ENCODE measurements at regions not wholly inside any gene's neighbourhood (a gene's known extent, or its start where the extent isn't known, plus 50 kb on each side); places are given as distances from the start of the nearest gene placed in this dataset.
"Not testable (repeated sequence)": the region's sequence is repeated elsewhere in the genome, so short reads cannot be mapped to it uniquely, and the experiment has no call there.

DNA sequence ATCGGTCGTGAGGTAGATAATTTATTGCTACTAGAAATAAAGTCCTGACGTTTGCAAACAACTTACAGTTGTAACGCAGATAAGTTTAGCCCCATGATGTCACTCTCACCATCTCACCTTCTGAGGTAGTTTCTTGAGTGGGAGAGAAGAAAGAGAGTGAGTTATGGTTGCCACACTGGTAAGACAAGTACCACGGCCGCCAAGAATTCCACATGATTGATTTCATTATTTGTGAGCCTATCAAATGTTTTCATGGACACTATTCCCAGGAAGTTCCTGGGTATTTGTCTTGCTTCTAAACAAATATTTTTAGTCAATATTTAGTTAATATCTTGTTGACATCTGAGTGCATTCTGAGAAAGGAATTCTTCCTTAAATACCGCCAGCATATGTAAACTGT lies 339.4 kb upstream of the KIAA1217 start:
- in situ Hi-C loops (cut with HindIII; ENCODE audit: low sequenced_read_pairs): no loop called here

DNA sequence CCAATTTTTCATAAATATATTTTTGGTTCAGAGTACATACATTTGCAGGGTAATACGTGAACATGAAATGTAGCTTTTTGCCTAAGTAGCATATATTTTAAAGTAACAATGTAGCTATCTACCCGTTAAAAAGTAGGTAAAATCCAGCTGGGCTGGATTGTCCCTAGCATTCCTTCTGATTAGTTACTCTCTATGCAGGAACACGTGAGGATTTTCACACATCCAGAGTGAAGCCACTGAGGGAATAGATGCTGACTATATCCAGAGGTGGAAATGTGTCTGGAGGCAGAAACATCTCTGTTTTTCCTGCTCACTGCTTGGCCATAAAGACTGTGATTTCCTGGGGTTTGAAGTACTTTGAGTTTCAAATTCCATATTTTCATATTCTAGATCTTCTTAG lies 338.9 kb upstream of the KIAA1217 start:
- in situ Hi-C loops (cut with HindIII; ENCODE audit: low sequenced_read_pairs): no loop called here

DNA sequence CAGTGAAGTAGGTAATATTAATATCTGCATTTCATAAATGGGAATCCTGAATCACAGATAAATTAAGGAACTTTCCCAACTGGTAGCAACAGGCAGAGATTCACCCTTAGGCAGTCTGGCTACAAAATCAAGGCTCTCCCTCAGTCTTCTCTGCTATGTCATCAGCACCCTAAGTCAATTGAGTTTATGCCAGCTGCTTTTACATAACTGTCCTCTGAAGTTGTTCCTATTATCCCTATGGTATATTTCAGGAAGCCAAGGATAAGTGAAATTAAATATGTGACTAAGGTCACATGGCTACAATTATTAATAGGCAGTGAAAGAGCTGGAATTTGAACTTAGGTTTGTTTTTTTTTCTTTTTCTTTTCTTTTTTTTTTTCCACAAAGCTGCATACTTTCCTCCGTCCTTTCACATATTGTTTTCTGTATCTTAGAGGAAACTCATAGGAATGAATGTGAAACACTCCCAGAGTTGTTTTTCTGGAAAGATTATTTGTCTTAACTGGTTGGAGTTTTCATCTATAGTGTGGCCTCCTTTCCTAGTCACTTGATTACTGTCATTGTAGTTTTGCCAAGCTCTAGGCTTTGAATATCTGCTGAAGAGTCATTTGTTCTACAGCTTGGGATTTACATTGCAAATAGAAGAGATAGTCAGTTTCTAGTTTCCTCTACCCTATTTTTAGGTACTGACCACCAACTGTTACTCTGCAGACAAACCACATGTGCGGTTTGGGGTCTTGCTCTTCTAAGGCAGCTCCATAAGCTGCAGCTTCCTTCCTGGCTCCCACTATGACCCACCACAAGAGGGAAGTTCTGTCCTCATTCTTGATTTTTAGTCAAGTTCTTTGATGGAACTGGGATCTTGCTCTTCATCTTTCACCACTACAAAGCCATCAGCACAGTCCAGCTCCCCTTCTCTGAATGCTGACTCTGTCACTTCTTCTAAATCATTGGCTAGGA lies 338.0 kb upstream of the KIAA1217 start:
- in situ Hi-C loops (cut with HindIII; ENCODE audit: low sequenced_read_pairs): no loop called here

DNA sequence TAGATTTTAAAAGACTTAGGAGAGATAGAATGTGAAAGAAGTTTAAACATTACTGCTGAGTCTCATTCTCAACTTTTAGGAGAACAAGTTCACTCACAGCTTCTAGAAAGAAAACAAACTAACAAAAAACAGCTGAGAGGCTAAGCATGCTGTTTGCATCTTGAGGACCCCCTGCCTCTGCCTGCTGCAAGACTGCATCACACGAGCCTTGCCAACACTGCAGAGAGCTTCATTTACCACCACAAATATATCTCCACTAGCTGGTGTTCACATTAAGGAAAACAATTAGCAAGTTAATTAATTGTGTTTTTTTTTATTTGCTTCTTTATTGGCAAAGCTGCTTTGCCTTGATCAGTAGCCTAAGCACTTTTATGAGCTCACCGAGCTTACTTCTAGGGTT lies 336.6 kb upstream of the KIAA1217 start:
- in situ Hi-C loops (cut with HindIII; ENCODE audit: low sequenced_read_pairs): no loop called here

- in situ Hi-C loops (cut with HindIII; ENCODE audit: low sequenced_read_pairs): no loop called here
These were observed 331.1 kb upstream of the KIAA1217 start for GRCh38 chr10:23877791-23878320.

- in situ Hi-C loops (cut with HindIII; ENCODE audit: low sequenced_read_pairs): no loop called here
These were observed 324.3 kb upstream of the KIAA1217 start for GRCh38 chr10:23884670-23885069.

GRCh38 chr10:23885853-23886252 lies 323.1 kb upstream of the KIAA1217 start:
- in situ Hi-C loops (cut with HindIII; ENCODE audit: low sequenced_read_pairs): no loop called here

GRCh38 chr10:23886355-23886754 lies 322.6 kb upstream of the KIAA1217 start:
- in situ Hi-C loops (cut with HindIII; ENCODE audit: low sequenced_read_pairs): no loop called here

DNA sequence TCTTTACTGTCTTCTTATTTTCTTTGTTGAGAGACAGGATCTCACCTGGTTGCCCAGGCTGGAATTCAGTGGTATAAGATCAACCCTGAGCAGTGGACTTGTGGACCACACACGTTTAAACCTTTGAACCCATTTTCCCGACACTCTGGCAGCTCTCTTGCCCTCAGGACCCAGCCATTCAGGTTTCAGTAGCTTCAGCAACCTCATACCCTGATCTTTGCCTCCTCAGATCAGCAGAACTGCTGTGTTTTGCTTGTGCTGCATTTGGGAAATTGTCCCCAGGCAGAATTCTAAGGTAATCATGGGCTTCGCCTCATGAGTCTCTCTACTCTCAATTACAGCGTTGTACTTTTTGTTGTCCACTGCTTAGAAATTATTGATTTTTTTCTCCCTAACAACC lies 317.6 kb upstream of the KIAA1217 start:
- in situ Hi-C loops (cut with HindIII; ENCODE audit: low sequenced_read_pairs): no loop called here

- in situ Hi-C loops (cut with HindIII; ENCODE audit: low sequenced_read_pairs): no loop called here
These were observed 316.6 kb upstream of the KIAA1217 start for GRCh38 chr10:23892296-23892695.

- in situ Hi-C loops (cut with HindIII; ENCODE audit: low sequenced_read_pairs): no loop called here
These were observed 311.7 kb upstream of the KIAA1217 start for GRCh38 chr10:23897267-23897666.

GRCh38 chr10:23897861-23898260 lies 311.1 kb upstream of the KIAA1217 start:
- in situ Hi-C loops (cut with HindIII; ENCODE audit: low sequenced_read_pairs): no loop called here

DNA sequence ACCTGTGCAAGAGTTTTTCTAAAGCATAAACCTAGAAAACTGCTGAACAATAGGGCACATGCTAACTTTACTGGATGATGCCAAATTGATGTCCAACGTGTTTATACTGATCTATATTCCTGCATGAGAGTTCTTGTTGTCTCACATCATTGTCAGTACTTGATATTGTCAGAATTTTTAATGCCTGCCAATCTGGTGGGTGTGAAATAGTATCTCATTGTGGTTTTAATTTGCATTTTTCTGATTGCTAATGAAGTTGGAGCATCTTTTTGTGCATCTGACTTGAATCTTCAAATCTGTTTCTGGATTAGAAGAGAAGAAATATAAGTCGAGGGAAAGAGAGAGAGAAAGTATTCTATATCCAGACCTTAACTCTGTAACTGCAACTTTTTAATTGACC lies 309.8 kb upstream of the KIAA1217 start:
- in situ Hi-C loops (cut with HindIII; ENCODE audit: low sequenced_read_pairs): no loop called here

DNA sequence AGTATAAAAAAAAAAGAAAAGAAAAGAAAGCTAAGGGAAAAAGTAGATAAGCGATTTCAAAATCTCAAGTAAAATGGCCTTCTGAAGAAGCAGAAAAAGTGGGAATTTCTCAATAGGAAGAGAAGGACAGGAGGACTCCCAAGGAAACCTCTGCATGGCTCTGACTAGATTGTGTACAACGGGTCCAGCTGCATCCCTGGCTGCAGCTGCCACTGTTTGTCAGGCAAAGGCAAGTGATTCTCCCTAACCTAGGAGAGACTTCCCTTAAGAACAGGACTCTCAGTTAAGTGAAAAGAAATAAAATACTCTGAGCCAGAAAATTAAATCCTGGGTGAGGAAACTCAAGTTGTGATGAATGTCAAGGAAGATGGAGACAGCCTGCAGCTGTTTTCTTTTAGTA lies 298.6 kb upstream of the KIAA1217 start:
- in situ Hi-C loops (cut with HindIII; ENCODE audit: low sequenced_read_pairs): no loop called here

GRCh38 chr10:23912884-23913404 lies 296.0 kb upstream of the KIAA1217 start:
- in situ Hi-C loops (cut with HindIII; ENCODE audit: low sequenced_read_pairs): no loop called here

DNA sequence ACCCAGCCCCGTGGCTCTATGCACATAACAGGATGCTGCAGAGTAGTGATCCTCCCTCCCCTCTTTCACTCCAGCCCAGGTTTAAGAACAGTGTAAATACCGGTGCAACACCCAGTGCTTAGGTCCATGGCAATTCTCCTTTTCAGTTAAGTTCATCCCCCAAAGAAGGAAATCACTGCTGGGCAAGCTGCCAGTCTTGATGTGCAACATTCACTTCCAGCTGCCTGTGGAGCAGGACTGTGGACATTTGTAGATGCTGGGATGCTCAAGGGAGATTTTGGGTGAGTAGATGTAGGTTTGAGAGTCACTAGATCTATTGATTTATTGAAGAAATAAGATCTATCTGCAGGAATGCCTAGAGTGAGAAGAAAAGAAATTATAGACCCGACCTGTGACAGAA lies 294.3 kb upstream of the KIAA1217 start:
- in situ Hi-C loops (cut with HindIII; ENCODE audit: low sequenced_read_pairs): no loop called here

- in situ Hi-C loops (cut with HindIII; ENCODE audit: low sequenced_read_pairs): no loop called here
These were observed 291.6 kb upstream of the KIAA1217 start for GRCh38 chr10:23917251-23917840.

GRCh38 chr10:23918090-23918723 lies 290.7 kb upstream of the KIAA1217 start:
- in situ Hi-C loops (cut with HindIII; ENCODE audit: low sequenced_read_pairs): no loop called here

DNA sequence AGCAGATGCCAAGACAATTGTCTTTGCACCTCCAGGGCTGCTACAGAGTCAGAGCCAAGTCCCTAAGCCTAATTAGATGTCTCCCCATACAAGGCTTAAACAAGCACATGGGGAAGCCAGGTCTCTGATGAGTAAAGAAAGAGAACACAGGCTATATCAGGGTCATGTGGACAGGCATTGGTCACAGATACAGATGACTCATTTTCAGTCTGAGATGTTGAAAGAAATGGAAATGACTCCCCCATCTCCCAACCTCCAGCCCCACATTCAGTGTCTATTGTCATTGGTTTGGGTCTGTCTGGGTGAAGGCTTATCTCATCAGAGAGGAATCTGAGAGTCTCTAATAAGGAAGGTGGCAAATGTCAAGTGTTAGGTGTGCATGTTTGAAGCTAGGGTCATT lies 290.1 kb upstream of the KIAA1217 start:
- in situ Hi-C loops (cut with HindIII; ENCODE audit: low sequenced_read_pairs): no loop called here

DNA sequence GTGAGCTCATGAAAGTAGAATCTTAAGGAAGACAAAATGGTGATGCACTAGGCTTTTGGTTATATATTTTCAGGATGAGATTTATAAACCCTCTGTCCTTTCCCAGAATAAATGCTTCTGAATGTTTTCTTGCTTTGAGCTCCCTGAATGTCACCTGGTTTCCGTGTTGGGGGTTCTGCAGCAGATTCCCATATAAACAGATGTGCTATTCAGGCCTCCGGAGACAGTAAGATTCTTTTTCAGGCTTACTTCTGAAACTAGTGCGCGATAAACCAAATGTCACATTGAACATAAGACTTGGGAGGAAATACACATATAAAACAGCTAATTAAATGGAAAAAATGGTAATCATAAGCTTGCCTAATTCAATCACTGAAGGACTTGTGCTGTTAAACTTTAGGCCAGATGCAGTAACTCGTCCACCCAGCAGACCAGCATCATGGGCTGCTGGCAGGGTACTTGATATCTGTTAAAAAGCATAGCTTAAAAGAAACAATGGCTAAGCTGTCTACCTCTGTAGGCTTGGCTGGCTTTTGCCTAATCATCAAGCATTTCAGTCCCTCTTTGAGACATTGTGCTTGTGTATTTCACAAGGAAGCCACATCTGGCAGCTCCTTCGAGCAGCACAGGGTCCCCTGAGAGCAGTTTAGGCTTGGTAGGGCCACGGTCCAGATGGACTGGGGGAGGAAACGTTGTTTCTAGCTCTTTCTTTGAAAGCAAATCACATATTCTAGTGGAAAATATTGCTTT lies 281.2 kb upstream of the KIAA1217 start:
- in situ Hi-C loops (cut with HindIII; ENCODE audit: low sequenced_read_pairs): loop anchor here (10.0 kb wide), 1 partner anchor 93 kb away; no protein-coding TSS in a partner anchor

DNA sequence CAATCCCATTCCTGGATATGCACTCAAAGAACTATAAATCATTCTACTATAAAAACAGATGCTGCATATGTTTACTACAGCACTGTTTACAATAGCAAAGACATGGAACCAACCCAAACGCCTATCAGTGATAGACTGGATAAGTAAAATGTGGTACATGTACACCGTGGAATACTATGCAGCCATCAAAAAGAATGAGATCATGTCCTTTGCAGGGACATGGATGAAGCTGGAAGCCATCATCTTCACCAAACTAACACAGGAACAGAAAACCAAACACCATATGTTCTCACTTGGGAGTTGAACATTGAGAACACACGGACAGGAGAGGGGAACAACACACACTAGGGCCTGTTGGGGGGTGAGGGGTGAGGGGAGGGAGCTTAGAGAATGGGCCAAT lies 274.9 kb upstream of the KIAA1217 start:
- in situ Hi-C loops (cut with HindIII; ENCODE audit: low sequenced_read_pairs): not testable (repeated sequence)

Data from DLD1 (cell line).